Motor neuron (in vitro differentiated cells): ENCODE measurements at regions not wholly inside any gene's neighbourhood (a gene's known extent, or its start where the extent isn't known, plus 50 kb on each side); places are given as distances from the start of the nearest gene placed in this dataset.
"Not testable (repeated sequence)": the region's sequence is repeated elsewhere in the genome, so short reads cannot be mapped to it uniquely, and the experiment has no call there.

Experiments
- ATAC-seq, 8 experiments: fragments of 200-7000 bp; cut with Tn5 transposase; replicated peaks in 6 of 8; 2 replicates each; pipeline ENCODE4 v1.8.0; 2021; ENCODE audit warnings: mild to moderate bottlenecking in 8 of 8, moderate library complexity in 8 of 8
- H3K27ac ChIP-seq, 2 donors: fragments of 250-450 bp; sonication (Bioruptor Pico); 2 replicates each; pipeline ENCODE4 v1.9.0; 2021; ENCODE audit warnings: antibody characterized with exemption in 2 of 2, mild to moderate bottlenecking in 2 of 2, moderate library complexity in 1 of 2
- H3K4me1 ChIP-seq, 2 donors: fragments of 250-450 bp; sonication (Bioruptor Pico); replicated peaks in 1 of 2; 2 replicates each; pipeline ENCODE4 v1.6.1; 2021; ENCODE audit warnings: antibody characterized with exemption in 2 of 2, mild to moderate bottlenecking in 2 of 2, moderate library complexity in 1 of 2
- H3K4me3 ChIP-seq, 5 donors: fragments of 250-450 bp; sonication (Bioruptor Pico); 2 replicates each; pipeline ENCODE4 v1.9.0; 2021; ENCODE audit warnings: antibody characterized with exemption in 5 of 5, mild to moderate bottlenecking in 5 of 5, moderate library complexity in 4 of 5
- WGBS, 10 experiments: fragments of 450-650 bp; shearing (Covaris generic); methylation state at CpG; one replicate each; pipeline ENCODE4 v1.0.0; 2022; 5-methylcytosine and 5-hydroxymethylcytosine counted together
- in situ Hi-C, 9 experiments: fragments of 400-800 bp; cut with MboI; loops; one replicate each; pipeline ENCODE4 v1.15.0; 2021; ENCODE audit warnings: low sequenced_read_pairs in 9 of 9, low pct_unique_long_range_greater_than_20kb in 2 of 9; ENCODE audit not compliant: unreplicated experiment in 9 of 9

DNA sequence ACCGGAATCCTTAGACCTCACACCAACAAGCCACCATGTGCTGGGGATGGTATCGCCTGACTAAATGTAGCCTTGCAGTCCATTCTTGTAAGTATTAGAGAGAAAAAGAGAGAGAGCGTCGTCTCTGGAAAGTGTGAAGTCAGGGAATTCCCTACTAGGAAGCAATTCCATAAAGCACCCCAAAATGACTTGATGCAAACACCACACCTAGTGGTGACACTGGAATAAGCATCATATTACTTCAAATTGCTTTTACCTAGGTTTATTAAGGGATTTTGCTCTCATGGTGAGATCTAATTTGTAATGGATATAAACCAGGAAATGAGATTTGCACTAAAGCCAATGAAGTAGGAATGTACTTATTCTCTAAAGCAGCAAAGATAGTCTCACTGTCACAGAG, 111.4 kb upstream of the METTL9 start:
- H3K27ac ChIP-seq, H3K4me3 ChIP-seq, in situ Hi-C loops, H3K4me1 ChIP-seq, ATAC-seq: not testable (repeated sequence)
- no CpG with 5 or more reads among the region's 4 CpGs for WGBS, 10 experiments

DNA sequence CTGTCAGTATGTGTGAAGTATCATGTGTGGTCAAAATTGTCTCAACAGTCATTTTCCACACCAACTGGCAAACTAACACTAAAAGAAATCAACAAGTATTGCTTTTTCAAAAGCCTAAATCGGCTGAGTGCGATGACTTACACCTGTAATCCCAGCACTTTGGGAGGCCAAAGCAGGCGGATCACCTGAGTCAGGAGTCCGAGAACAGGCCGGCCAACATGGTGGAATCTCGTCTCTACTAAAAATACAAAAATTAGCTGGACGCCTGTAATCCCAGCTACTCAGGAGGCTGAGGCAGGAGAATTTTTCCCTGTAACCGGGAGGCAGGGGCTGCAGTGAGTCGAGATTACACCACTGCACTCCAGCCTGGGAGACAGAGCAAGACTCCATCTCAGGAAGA, 100.3 kb upstream of the METTL9 start:
- ATAC-seq, in situ Hi-C loops, H3K4me1 ChIP-seq, H3K27ac ChIP-seq, H3K4me3 ChIP-seq: not testable (repeated sequence)
- WGBS, 10 experiments = no CpG with 5 or more reads among the region's 9 CpGs

DNA sequence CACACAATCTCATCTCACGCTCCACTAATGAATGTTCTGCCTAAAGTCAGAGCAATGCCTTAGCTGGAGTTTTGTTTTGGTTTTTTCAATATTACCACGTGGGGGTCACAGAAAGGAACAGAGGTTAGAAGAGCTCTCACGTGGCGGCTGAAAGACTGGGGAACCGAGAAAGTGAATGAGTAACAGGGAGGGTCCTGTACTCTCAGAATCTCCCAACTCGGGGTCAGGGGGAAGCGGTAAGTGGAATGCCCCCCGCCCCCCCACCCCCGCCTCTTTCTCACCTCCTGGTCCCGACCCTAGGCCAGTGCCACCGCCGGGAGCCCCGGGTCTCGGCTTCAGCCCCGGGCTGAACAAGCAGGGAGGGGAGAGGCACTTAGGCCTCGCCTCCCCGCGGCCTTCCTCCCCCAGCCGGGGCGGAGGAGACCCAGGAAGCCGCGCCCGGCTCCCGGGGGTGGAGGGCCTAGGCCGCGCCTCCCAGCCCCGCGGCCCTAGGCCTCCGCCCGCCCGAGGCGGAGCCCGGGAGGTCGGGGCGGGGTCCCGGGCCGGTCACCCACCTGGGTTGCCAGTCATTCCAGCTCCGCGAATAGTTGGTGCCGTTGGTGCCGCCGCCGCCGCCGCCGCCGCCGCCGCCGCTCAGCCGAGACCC, 98.0 kb upstream of the METTL9 start:
- H3K4me1 ChIP-seq, in situ Hi-C loops: not testable (repeated sequence)
- peak in 5 of 8 experiments; percentile 18 to 57 (median 52) for ATAC-seq
- peak overlapping the region; percentile 47 to 100 (median 49) for H3K4me3 ChIP-seq
- WGBS, 10 experiments = no CpG with 5 or more reads among the region's 51 CpGs
- H3K27ac ChIP-seq = peak overlapping the region; percentile 64 to 84

DNA sequence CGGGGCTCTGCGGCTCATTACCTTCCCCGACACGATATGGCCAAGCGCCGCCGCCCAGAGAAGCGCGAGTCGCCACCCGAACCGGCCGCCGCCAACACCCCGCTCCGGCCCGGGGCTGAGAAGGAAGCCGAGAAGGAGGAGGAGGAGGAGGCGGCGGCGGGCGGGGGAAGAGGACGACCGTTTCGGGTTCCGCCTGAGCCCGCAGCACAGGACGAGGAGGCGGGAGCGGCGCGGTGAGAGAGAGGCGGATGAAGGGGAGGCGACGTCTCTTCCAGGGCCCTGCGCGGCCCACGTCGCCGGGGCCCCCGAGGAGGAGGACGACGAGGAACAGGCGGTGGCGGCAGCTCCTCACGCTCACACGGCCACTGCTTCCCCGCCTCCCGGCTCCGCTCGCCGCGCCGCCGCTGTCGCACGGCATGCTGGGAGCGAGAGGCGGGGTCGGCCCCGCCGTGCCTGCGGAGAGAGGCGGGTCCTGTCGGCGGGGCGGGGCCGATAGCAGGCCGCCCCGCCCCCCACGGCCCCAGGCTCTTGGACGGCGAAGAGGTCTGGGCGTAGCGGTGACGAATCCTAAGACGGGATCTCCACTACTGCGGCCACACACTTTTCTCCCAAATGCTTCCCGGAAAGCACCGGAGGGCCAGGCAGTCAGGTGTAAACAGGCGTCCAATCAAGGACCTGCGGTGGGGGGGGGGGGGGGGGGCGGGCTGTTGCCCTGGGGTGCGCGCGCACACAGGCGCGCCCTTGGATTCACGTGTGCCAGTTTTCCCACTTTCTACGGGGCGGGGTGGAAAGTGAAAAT, 97.3 kb upstream of the METTL9 start:
- in situ Hi-C loops = no loop called here
- peak; percentile 81 to 96 (median 94) for ATAC-seq
- H3K4me1 ChIP-seq = peaks cover 0 to 4% of the 10 kb centered on the region in 2 donors

DNA sequence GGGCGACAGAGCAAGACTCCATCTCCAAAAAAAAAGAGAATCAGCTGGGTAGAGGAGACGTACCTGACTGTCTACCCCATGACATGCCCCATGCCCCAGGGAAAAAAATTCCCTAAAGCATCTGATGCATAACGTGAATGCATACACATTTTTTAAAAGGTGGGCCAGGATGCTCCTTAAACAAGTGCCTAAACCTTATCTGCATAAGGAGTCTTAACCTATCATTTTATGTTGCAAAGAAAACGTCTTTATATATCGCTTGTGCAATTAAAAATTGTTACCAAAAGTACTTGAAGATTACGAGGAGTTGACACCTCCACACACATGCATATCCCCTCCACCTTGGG, 95.8 kb upstream of the METTL9 start:
- 77 to 100% (median 95%) methylated on average over 3 to 6 of the region's 6 CpGs; no CpG with 5 or more reads in 3 of the 10 experiments for WGBS, 10 experiments
- H3K4me3 ChIP-seq, H3K27ac ChIP-seq, ATAC-seq, in situ Hi-C loops: not testable (repeated sequence)
- H3K4me1 ChIP-seq = peaks cover 9 to 15% of the 10 kb centered on the region in 2 donors

More for the DNA sequence above, 97.3 kb upstream of the METTL9 start:
- 0 to 10% methylated on average over 2 to 3 of the region's 91 CpGs; no CpG with 5 or more reads in 8 of the 10 experiments for WGBS, 10 experiments
- Histone ChIP-seq H3K4me3 (peak overlapping the region; percentile 47 to 100 (median 49)), H3K27ac (peak overlapping the region; percentile 64 to 84)

DNA sequence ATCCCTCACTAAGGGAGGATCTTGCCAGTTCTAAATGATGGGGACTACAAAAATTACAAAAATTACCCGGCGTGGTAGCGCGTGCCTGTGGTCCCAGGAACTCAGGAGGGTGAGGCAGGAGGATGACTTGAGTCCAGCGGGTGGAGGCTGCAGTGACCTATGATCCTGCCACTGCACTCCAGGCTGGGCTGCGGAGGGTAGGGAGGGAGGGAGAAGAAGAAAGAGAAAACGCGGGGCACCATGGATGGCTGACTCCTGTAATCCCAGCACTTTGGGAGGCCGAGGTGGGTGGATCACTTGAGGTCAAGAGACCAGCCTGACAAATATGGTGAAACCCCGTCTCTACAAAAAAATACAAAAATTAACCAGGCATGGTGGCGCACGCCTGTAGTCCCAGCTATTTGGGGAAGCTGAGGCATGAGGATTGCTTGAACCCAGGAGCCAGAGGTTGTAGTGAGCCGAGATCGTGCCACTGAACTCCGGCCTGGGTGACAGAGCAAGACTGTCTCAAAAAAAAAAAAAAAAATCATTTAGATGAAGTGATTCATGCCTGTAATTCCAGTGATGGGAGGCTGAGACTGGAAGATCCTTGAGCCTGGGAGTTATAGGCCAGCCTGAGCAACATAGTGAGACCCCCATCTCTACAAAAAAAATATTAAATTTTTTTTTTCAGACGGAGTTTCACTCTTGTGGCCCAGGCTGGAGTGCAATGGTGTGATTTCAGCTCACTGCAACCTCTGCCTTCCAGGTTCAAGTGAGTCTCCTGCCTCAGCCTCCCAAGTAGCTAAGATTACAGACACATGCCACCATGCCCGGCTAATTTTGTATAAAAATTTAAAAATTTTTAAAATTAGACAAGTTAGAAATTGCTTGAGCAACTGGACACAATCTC, 95.2 kb upstream of the METTL9 start:
- H3K4me1 ChIP-seq = peaks cover 9 to 21% of the 10 kb centered on the region in 2 donors
- H3K4me3 ChIP-seq, in situ Hi-C loops, ATAC-seq, H3K27ac ChIP-seq: not testable (repeated sequence)
- WGBS, 10 experiments = 87 to 100% (median 93%) methylated on average over 2 to 11 of the region's 17 CpGs

DNA sequence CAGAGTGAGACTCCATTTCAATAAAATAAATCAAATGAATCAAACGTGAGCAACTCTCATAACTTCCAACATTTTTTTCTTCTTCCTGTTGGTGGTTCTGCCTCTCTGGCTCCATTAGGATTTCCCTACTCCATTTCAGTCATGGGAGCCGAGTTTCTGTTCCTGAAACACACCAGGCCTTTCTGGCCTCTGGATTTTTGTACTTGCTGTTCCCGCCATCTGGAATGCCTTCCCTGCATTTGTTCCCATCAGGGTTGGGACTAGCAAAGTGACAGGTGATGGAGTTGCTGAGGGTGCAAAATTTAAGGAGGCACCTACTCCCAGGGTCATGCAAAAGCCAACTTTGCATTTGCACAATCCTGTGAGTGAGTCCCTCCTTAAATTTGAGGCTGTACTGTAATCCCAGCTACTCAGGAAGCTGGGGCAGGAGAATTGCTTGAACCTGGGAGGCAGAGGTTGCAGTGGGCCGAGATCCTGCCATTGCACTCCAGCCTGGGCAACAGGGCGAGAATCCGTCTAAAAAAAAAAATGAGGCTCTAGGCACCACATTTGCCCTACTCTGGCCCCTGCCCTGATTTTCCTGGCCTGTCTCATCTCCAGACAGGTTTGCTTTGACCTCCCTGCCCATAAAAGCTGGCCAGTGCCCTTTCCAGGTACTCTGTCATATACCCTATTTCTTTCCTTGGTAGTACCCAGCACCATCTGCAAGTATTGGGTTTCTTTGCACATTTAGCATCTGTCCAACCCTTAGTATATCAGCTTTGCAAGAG, 93.4 kb upstream of the METTL9 start:
- in situ Hi-C loops, ATAC-seq, H3K4me3 ChIP-seq, H3K27ac ChIP-seq: not testable (repeated sequence)
- WGBS, 10 experiments = 69 to 100% (median 94%) methylated on average over 1 to 3 of the region's 6 CpGs; no CpG with 5 or more reads in 4 of the 10 experiments
- peaks cover 9 to 33% of the 10 kb centered on the region in 2 donors for H3K4me1 ChIP-seq

DNA sequence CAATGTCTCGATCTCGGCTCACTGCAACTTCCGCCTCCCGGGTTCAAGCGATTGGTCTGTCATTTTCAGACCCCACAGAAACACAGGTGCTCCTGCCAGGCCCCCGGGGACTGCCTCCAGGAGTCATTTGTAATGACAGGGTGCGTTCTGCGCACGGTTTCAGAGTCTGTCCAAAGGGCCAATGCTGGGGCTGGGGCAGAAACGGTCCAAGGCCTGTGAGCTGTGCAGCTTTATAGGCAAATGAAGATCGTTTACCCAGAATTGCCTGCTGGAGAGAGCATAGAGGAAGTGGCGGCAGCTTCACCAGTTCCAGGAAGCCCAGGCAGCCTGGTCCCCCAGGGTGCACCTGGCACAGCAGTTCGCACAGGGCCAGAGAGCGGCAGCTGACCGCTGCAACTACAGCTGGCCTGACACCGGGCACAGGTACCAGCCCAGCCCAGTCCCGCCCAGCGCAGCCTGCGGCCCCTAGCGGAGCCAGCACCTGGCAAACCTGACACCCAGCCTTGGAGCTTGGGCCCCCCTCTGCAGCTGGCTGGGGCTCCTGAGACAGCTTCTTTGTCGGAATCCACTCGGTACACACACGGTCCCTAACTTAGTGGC, 92.4 kb upstream of the METTL9 start:
- Histone ChIP-seq H3K27ac (peak overlapping the region in 1 of 2 donors; percentile 39), H3K4me1 (peaks cover 14 to 44% of the 10 kb centered on the region in 2 donors)
- ATAC-seq, in situ Hi-C loops, H3K4me3 ChIP-seq: not testable (repeated sequence)
- 40 to 96% (median 88%) methylated on average over 1 to 14 of the region's 23 CpGs; no CpG with 5 or more reads in 2 of the 10 experiments for WGBS, 10 experiments

DNA sequence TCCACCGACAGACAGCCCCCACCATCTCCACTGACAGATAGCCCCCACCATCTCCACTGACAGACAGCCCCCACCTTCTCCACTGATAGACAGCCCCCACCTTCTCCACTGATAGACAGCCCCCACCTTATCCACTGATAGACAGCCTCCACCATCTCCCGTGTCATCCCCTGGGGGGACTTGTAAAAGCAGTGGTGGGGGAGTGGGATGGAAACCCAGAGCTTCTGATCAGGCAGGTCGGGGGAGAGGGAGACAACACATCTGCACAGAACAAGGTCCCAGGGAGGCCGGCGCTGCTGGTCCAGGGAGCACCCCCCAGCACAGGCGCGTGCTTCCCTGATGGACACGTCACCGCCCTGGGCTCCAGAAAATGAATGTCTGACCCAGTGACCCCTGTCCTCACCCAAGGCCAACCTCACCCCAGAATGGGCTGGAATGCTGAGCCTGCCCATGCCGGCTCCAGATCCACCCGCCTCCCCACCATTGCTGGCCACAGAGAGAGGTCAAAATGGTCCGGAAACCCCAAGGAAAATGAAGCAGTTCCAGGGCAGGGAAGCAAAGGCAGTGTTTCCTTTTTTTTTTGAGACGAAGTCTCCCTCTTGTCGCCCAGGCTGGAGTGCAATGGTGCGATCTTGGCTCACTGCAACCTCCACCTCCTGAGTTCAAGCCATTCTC, 91.6 kb upstream of the METTL9 start:
- H3K27ac ChIP-seq = peak overlapping the region in 1 of 2 donors; percentile 70
- H3K4me1 ChIP-seq = peaks cover 22 to 51% of the 10 kb centered on the region in 2 donors
- in situ Hi-C loops, H3K4me3 ChIP-seq: not testable (repeated sequence)
- 79 to 100% (median 83%) methylated on average over 1 to 3 of the region's 15 CpGs; no CpG with 5 or more reads in 5 of the 10 experiments for WGBS, 10 experiments
- ATAC-seq = peak in 4 of 8 experiments; percentile 8 to 22 (median 12)

DNA sequence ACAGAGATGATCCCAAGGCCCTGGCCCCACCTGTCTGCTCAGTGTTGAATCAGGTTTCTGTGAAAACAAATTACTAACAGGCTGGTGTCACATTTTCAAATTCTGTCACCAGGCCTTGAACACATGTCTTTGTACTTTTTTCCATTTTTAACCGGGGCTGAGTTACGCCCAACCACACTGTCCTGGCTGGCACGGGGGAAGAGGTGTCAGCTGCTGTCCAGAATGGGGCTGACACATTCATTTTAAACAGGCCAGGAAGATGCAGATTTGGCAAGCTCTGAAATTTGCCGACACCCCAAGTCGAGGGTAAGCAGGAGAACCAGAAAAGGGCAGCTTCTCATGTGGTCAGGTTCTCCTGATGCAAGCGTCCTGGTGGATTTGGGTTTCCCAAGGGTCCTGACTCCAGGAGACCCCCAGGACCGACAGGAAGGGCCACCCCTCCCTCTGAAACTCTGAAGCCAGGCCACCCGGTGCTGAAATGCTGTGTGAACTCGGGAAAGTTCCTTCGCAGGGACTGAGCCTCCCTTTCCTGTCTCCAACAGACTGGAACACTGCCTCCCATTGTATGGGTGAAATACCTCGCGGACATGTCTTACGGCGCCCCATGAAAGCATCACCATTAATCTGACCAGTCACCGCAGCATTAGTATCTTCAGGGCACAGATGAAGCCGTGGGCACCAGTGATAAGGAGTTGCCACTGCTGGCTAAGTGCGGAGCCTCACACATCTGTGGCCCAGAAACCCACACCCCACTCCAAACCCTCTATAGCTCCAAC, 90.5 kb upstream of the METTL9 start:
- H3K27ac ChIP-seq, in situ Hi-C loops, H3K4me3 ChIP-seq: not testable (repeated sequence)
- peaks cover 29 to 55% of the 10 kb centered on the region in 2 donors for H3K4me1 ChIP-seq
- peak in 3 of 8 experiments; percentile 6 to 23 (median 21) for ATAC-seq
- WGBS, 10 experiments = 26 to 78% (median 64%) methylated on average over 3 to 8 of the region's 17 CpGs; no CpG with 5 or more reads in 2 of the 10 experiments
